Peyer's patch (tissue), 4 donors: ENCODE measurements at regions not wholly inside any gene's neighbourhood (a gene's known extent, or its start where the extent isn't known, plus 50 kb on each side); places are given as distances from the start of the nearest gene placed in this dataset.

Experiments used
- POLR2A ChIP-seq, 2 donors: fragments of 450-650 bp; IDR thresholded peaks; one replicate each; pipeline ENCODE4 v1.5.1; 2017; ENCODE audit warnings: antibody characterized with exemption in 2 of 2, mild to moderate bottlenecking in 2 of 2, moderate library complexity in 2 of 2
- TF ChIP-seq, protein P1 (sequence below), 6 experiments: fragments of 450-650 bp in 4 of 6; fragments of 200-600 bp in 2 of 6; sonication (generic) in 1 of 6; IDR thresholded peaks; one replicate each; pipeline ENCODE4 v1.5.1; 2017 to 2019; ENCODE audit warnings: antibody characterized with exemption in 6 of 6, mild to moderate bottlenecking in 3 of 6, moderate library complexity in 1 of 6

DNA sequence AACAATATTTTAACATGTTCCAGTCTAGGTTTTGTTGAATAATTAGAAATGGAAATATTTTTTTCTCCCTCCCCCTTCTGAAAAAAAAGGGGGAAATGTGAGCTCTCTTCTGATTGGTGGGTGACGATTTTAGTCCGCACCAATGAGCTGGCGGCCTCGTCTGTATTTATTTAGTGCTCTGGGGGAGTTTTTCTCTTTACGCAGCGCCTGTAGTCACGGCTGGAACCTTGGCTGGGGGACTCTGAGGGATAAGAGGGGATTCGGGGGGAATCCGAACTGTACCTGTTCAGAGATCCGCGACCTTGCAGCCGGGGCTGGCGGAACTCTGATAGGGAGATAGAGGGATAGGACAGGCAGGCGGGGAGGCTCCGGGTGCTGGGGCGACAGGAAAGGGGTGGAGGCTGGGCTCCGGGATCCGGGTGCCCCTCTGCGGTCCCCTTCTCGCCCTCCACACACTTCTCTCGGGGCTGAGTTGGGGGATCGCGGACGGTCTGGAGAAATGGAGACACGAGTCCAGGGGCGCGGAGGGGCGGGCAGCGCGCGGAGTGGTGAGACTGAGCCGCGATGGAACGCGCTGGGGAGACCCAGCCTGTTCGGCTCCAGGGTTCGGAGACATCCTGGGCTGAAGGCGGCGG is 99.7 kb upstream of the HSD17B12 start:
- TF ChIP-seq, protein P1, sequence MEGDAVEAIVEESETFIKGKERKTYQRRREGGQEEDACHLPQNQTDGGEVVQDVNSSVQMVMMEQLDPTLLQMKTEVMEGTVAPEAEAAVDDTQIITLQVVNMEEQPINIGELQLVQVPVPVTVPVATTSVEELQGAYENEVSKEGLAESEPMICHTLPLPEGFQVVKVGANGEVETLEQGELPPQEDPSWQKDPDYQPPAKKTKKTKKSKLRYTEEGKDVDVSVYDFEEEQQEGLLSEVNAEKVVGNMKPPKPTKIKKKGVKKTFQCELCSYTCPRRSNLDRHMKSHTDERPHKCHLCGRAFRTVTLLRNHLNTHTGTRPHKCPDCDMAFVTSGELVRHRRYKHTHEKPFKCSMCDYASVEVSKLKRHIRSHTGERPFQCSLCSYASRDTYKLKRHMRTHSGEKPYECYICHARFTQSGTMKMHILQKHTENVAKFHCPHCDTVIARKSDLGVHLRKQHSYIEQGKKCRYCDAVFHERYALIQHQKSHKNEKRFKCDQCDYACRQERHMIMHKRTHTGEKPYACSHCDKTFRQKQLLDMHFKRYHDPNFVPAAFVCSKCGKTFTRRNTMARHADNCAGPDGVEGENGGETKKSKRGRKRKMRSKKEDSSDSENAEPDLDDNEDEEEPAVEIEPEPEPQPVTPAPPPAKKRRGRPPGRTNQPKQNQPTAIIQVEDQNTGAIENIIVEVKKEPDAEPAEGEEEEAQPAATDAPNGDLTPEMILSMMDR (IDR thresholded peaks at IDR 0.05) = no peak
- no peak for TF ChIP-seq POLR2A (IDR thresholded peaks at IDR 0.05)
